GM12878 (cell line): ENCODE measurements at regions not wholly inside any gene's neighbourhood (a gene's known extent, or its start where the extent isn't known, plus 50 kb on each side); places are given as distances from the start of the nearest gene placed in this dataset.

Experiments used
- ATAC-seq: fragments of 200-7000 bp; cut with Tn5 transposase; 3 replicates; pipeline ENCODE4 v1.9.1; 2020; ENCODE audit warnings: mild to moderate bottlenecking, moderate library complexity
- BruUV-seq: library from RNA; stranded (reverse); fragments of 400-500 nt; replicated peaks from 2 replicates; lab custom pipeline; 2021; lab: Mats Ljungman, UMichigan
- CTCF ChIA-PET: fragments of 300-600 bp; sonication (Branson Sonifier 250); formaldehyde crosslinking; extraction: SDS; loops from one replicate; lab custom pipeline; 2021; ENCODE audit warnings: inconsistent platforms; lab: Yijun Ruan, JAX
- POLR2A ChIA-PET: fragments of 350-600 bp; formaldehyde crosslinking; extraction: SDS; loops from one replicate; lab custom pipeline; 2021; ENCODE audit warnings: inconsistent platforms; lab: Charles Lee
- RAD21 ChIA-PET: fragments of 300-600 bp; sonication (Branson Sonifier 250); formaldehyde crosslinking; loops from one replicate; lab custom pipeline; 2023; ENCODE audit warnings: antibody characterized with exemption; ENCODE audit not compliant: unreplicated experiment; lab: Charles Lee
- SMC1A ChIA-PET: fragments of 300-600 bp; sonication (Branson Sonifier 250); formaldehyde crosslinking; loops from one replicate; lab custom pipeline; 2023; ENCODE audit not compliant: unreplicated experiment, uncharacterized antibody; lab: Charles Lee
- DNase-seq: peaks from one replicate; pipeline ENCODE4 v3.0.0-alpha.2; 2011; ENCODE audit warnings: low read depth, low spot score
- FAIRE-seq: peaks from 3 replicates; lab custom pipeline; 2011; peaks lifted over from hg19 to GRCh38; lab: Jason Lieb, UNC
- H2AFZ ChIP-seq: 2 replicates; pipeline ENCODE4 v1.6.0; 2011; ENCODE audit warnings: low read depth, low read length, control low read depth; ENCODE audit not compliant: control insufficient read depth
- H3K27ac ChIP-seq: 2 replicates; pipeline ENCODE4 v1.5.1; 2011; ENCODE audit warnings: control low read depth; ENCODE audit not compliant: control insufficient read depth, insufficient read depth
- H3K27me3 ChIP-seq, 2 experiments: replicated peaks in 1 of 2; 2 replicates each; pipeline versions ENCODE4 v1.6.0 to v1.6.1; 2011; ENCODE audit warnings: low read length in 1 of 2; ENCODE audit not compliant: control insufficient read depth in 2 of 2, insufficient read depth in 2 of 2
- H3K36me3 ChIP-seq, 2 experiments: 2 replicates each; pipeline ENCODE4 v1.5.1; 2011; ENCODE audit warnings: low read length in 1 of 2; ENCODE audit not compliant: control insufficient read depth in 2 of 2, insufficient read depth in 2 of 2
- H3K4me1 ChIP-seq: 2 replicates; pipeline ENCODE4 v1.6.1; 2011; ENCODE audit warnings: mild to moderate bottlenecking, low read length, moderate library complexity, mixed read lengths; ENCODE audit not compliant: control insufficient read depth, insufficient read depth
- H3K4me2 ChIP-seq: 2 replicates; pipeline ENCODE4 v1.6.0; 2011; ENCODE audit warnings: control low read depth; ENCODE audit not compliant: control insufficient read depth, insufficient read depth
- H3K4me3 ChIP-seq: fragments of 200-600 bp; sonication (generic); 2 replicates; pipeline ENCODE4 v1.5.1; 2016
- H3K79me2 ChIP-seq: 2 replicates; pipeline ENCODE4 v1.6.0; 2011; ENCODE audit warnings: low read length; ENCODE audit not compliant: control insufficient read depth, insufficient read depth
- H3K9ac ChIP-seq: 2 replicates; pipeline ENCODE4 v1.8.0; 2011; ENCODE audit warnings: low read length, control low read depth, mixed read lengths; ENCODE audit not compliant: control insufficient read depth, insufficient read depth
- H3K9me3 ChIP-seq: replicated peaks from 3 replicates; pipeline ENCODE4 v1.5.1; 2011; ENCODE audit warnings: mild to moderate bottlenecking, low read length; ENCODE audit not compliant: control insufficient read depth, insufficient read depth
- H4K20me1 ChIP-seq: 2 replicates; pipeline ENCODE4 v1.6.0; 2011; ENCODE audit not compliant: control insufficient read depth, insufficient read depth
- CREB1 ChIP-seq: IDR thresholded peaks from 2 replicates; pipeline ENCODE4 v1.6.1; 2012; ENCODE audit warnings: low read depth, mild to moderate bottlenecking, inconsistent platforms
- GABPA ChIP-seq: IDR thresholded peaks from 2 replicates; pipeline ENCODE4 v1.6.1; 2014; ENCODE audit warnings: antibody characterized with exemption, low read depth, mild to moderate bottlenecking, inconsistent platforms
- HCFC1 ChIP-seq: fragments of 150-350 bp; IDR thresholded peaks from 2 replicates; pipeline ENCODE4 v1.6.1; 2014; ENCODE audit warnings: low read length
- KLF5 ChIP-seq: fragments of 450-650 bp; IDR thresholded peaks from 2 replicates; pipeline ENCODE4 v1.6.1; 2014; ENCODE audit warnings: mild to moderate bottlenecking; ENCODE audit not compliant: partially characterized antibody
- MTA2 ChIP-seq: fragments of 450-650 bp; IDR thresholded peaks from 2 replicates; pipeline ENCODE4 v1.6.1; 2016; ENCODE audit warnings: low read depth, mild to moderate bottlenecking, moderate library complexity
- RAD51 ChIP-seq: fragments of 450-650 bp; IDR thresholded peaks from 2 replicates; pipeline ENCODE4 v1.6.1; 2016; ENCODE audit warnings: moderate library complexity, mild to moderate bottlenecking, inconsistent platforms
- RBBP5 ChIP-seq: fragments of 200-600 bp; sonication (generic); conservative IDR thresholded peaks from 2 replicates; pipeline ENCODE4 v1.6.1; 2016
- RELA ChIP-seq: fragments of 450-650 bp; IDR thresholded peaks from 2 replicates; pipeline ENCODE4 v1.8.0; 2014; ENCODE audit warnings: borderline replicate concordance; ENCODE audit not compliant: partially characterized antibody
- SMAD1 ChIP-seq: fragments of 450-650 bp; IDR thresholded peaks from 2 replicates; pipeline ENCODE4 v1.6.1; 2018; ENCODE audit warnings: mild to moderate bottlenecking, low read depth; ENCODE audit not compliant: partially characterized antibody
- STAT1 ChIP-seq: fragments of 450-650 bp; conservative IDR thresholded peaks from 2 replicates; pipeline ENCODE4 v1.6.1; 2014; ENCODE audit warnings: antibody characterized with exemption, mild to moderate bottlenecking
- WGBS: methylation state at CpG from one replicate; pipeline ENCODE4 v1.1.6; 2016; ENCODE audit warnings: low lambda C conversion rate; ENCODE audit not compliant: insufficient replicate concordance, insufficient coverage; ENCODE audit errors: missing lambda C conversion rate; 5-methylcytosine and 5-hydroxymethylcytosine counted together
- in situ Hi-C: fragments of 300-500 bp; cut with MboI; formaldehyde crosslinking; loops from 9 replicates; pipeline ENCODE4 v1.14.3; 2018; ENCODE audit warnings: mixed read lengths
- intact Hi-C: fragments of 100-400 bp; cut with micrococcal nuclease; formaldehyde crosslinking; loops from one replicate; pipeline ENCODE4 v1.14.2; 2022; ENCODE audit not compliant: unreplicated experiment
- TF ChIP-seq, protein P1 (sequence below): IDR thresholded peaks from 2 replicates; pipeline ENCODE4 v1.6.1; 2012; ENCODE audit warnings: low read depth, low read length, improper control_type of control experiment
- TF ChIP-seq, protein P2 (sequence below): fragments of 450-650 bp; IDR thresholded peaks from 2 replicates; pipeline ENCODE4 v1.6.1; 2017; ENCODE audit warnings: mild to moderate bottlenecking, moderate library complexity

GRCh38 chr12:132395908-132396305 is 66.5 kb upstream of the GALNT9 start:
- H4K20me1 ChIP-seq = no peaks in the 10 kb centered on the region
- no peaks in the 10 kb centered on the region for H3K79me2 ChIP-seq
- POLR2A ChIA-PET = no interaction called here
- H3K36me3 ChIP-seq = no peaks in the 10 kb centered on the region
- no peak overlapping the region for H3K27ac ChIP-seq
- intact Hi-C loops = no loop called here
- no peaks in the 10 kb centered on the region for H3K27me3 ChIP-seq
- FAIRE-seq = no peak
- H3K9ac ChIP-seq = no peak overlapping the region
- CTCF ChIA-PET = no interaction called here
- no peaks in the 10 kb centered on the region for H3K4me1 ChIP-seq
- no peak overlapping the region for H3K4me3 ChIP-seq
- no TSS peak for BruUV-seq
- RAD21 ChIA-PET = no interaction called here
- no peak for DNase-seq
- no peak overlapping the region for H2AFZ ChIP-seq
- SMC1A ChIA-PET = no interaction called here
- in situ Hi-C loops = no loop called here
- TF ChIP-seq GABPA (no peak), HCFC1 (no peak), SMAD1 (no peak), MTA2 (no peak), STAT1 (no peak), KLF5 (no peak), RELA (no peak), RBBP5 (no peak), RAD51 (no peak), CREB1 (no peak)
- TF ChIP-seq, protein P1, sequence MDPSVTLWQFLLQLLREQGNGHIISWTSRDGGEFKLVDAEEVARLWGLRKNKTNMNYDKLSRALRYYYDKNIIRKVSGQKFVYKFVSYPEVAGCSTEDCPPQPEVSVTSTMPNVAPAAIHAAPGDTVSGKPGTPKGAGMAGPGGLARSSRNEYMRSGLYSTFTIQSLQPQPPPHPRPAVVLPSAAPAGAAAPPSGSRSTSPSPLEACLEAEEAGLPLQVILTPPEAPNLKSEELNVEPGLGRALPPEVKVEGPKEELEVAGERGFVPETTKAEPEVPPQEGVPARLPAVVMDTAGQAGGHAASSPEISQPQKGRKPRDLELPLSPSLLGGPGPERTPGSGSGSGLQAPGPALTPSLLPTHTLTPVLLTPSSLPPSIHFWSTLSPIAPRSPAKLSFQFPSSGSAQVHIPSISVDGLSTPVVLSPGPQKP = no peak
- TF ChIP-seq, protein P2, sequence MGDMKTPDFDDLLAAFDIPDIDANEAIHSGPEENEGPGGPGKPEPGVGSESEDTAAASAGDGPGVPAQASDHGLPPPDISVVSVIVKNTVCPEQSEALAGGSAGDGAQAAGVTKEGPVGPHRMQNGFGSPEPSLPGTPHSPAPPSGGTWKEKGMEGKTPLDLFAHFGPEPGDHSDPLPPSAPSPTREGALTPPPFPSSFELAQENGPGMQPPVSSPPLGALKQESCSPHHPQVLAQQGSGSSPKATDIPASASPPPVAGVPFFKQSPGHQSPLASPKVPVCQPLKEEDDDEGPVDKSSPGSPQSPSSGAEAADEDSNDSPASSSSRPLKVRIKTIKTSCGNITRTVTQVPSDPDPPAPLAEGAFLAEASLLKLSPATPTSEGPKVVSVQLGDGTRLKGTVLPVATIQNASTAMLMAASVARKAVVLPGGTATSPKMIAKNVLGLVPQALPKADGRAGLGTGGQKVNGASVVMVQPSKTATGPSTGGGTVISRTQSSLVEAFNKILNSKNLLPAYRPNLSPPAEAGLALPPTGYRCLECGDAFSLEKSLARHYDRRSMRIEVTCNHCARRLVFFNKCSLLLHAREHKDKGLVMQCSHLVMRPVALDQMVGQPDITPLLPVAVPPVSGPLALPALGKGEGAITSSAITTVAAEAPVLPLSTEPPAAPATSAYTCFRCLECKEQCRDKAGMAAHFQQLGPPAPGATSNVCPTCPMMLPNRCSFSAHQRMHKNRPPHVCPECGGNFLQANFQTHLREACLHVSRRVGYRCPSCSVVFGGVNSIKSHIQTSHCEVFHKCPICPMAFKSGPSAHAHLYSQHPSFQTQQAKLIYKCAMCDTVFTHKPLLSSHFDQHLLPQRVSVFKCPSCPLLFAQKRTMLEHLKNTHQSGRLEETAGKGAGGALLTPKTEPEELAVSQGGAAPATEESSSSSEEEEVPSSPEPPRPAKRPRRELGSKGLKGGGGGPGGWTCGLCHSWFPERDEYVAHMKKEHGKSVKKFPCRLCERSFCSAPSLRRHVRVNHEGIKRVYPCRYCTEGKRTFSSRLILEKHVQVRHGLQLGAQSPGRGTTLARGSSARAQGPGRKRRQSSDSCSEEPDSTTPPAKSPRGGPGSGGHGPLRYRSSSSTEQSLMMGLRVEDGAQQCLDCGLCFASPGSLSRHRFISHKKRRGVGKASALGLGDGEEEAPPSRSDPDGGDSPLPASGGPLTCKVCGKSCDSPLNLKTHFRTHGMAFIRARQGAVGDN = no peak
- 49% methylated on average over 24 of the region's 24 CpGs for WGBS
- no peaks in the 10 kb centered on the region for H3K9me3 ChIP-seq
- H3K4me2 ChIP-seq = no peak overlapping the region
- ATAC-seq = no peak
